Upper lobe of right lung (tissue), 1 donor: ENCODE measurements at regions not wholly inside any gene's neighbourhood (a gene's known extent, or its start where the extent isn't known, plus 50 kb on each side); places are given as distances from the start of the nearest gene placed in this dataset.
"Not testable (repeated sequence)": the region's sequence is repeated elsewhere in the genome, so short reads cannot be mapped to it uniquely, and the experiment has no call there.

Source experiments
- ATAC-seq: fragments of 200-7000 bp; cut with Tn5 transposase; one replicate; pipeline ENCODE4 v1.9.1; 2020; ENCODE audit warnings: mild to moderate bottlenecking, moderate library complexity
- DNase-seq: peaks from one replicate; pipeline ENCODE4 v3.0.0-alpha.2; 2020
- H3K27ac ChIP-seq: fragments of 200-600 bp; one replicate; pipeline ENCODE4 v1.8.0; 2022
- H3K27me3 ChIP-seq: fragments of 200-600 bp; one replicate; pipeline ENCODE4 v1.8.0; 2022; ENCODE audit warnings: mild to moderate bottlenecking
- H3K36me3 ChIP-seq: fragments of 200-600 bp; one replicate; pipeline ENCODE4 v1.8.0; 2022
- H3K4me1 ChIP-seq: fragments of 200-600 bp; one replicate; pipeline ENCODE4 v1.8.0; 2022
- H3K4me3 ChIP-seq: fragments of 200-600 bp; one replicate; pipeline ENCODE4 v1.8.0; 2022; ENCODE audit warnings: mild to moderate bottlenecking
- H3K9me3 ChIP-seq: fragments of 200-600 bp; one replicate; pipeline ENCODE4 v1.8.0; 2022
- CTCF ChIP-seq: fragments of 200-600 bp; IDR thresholded peaks from one replicate; pipeline ENCODE4 v1.8.0; 2022; ENCODE audit warnings: antibody characterized with exemption
- intact Hi-C: fragments of 100-400 bp; cut with DNase I; formaldehyde crosslinking; loops from one replicate; pipeline ENCODE4 v1.11.0; 2022
- donor health status: DM: no; HTN: yes; CAD: no; lungs with severe emphysema.

DNA sequence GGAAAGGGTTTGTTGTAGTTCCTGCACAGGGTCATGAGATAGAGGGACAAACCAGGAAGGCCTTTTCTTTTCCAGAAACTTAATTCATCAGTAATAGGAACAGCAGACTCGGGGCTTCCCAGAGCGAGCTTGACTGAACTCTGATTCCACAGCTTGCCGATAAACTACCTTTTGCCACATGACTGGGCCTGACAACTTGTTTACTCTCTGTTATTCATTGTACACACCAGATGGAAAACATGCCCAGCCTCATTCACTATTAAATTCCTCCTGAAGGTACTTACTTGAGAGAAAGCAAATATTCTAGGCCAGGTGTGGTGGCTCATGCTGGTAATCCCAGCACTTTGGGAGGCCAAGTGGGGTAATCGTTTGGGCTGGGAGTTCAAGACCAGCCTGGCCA is 77.1 kb upstream of the FGFR2 start:
- no peaks in the 10 kb centered on the region for H3K4me1 ChIP-seq
- H3K9me3 ChIP-seq: no peaks in the 10 kb centered on the region
- no peaks in the 10 kb centered on the region for H3K36me3 ChIP-seq
- no peak for DNase-seq
- H3K27ac ChIP-seq: no peak overlapping the region
- intact Hi-C loops: no loop called here
- ATAC-seq: no peak
- H3K4me3 ChIP-seq: no peak overlapping the region
- TF ChIP-seq CTCF: no peak
- no peaks in the 10 kb centered on the region for H3K27me3 ChIP-seq

DNA sequence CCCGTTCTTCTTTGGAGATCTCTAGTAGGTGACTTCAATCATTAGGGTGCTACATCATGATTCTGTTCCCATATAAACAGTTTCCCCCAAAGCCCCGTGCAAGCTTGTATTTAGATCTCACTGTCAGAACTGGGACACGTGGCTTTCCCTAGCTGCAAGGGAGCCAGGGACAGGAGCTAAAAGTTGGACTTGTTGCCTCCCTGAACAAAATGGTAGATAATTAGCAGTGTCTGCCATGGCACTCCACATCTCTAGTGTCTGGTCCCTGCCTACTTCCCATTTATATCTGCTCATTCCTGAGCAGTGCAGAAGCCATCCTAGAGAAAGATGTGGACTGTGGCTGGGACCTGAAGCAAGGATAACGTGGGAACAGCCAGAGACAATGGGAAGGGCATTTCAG is 76.6 kb upstream of the FGFR2 start:
- no peak for DNase-seq
- Histone ChIP-seq H3K4me1 (no peaks in the 10 kb centered on the region), H3K36me3 (no peaks in the 10 kb centered on the region), H3K27ac (no peak overlapping the region), H3K4me3 (no peak overlapping the region), H3K27me3 (no peaks in the 10 kb centered on the region), H3K9me3 (no peaks in the 10 kb centered on the region)
- intact Hi-C loops: no loop called here
- no peak for ATAC-seq
- no peak for TF ChIP-seq CTCF

DNA sequence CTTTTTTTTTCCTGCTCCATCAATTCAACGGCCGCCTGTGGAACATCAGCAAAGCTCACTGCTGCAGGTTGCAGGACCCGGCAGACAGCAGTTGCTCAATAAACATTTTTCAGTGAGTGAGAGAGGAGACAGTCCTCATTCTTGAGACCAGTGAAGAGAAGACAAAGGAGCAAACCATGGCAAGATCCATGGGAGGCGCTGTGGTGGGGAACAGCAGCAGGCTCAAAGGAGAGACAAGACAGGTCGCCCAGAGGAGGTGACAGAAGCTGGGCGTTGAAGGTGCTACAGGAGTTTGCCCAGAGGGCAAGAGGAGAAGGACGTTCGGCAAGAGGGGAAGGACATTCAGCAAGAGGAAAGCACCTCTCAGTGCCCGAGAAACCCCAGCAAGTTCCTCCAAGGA is 74.5 kb upstream of the FGFR2 start:
- H3K9me3 ChIP-seq: no peaks in the 10 kb centered on the region
- no peaks in the 10 kb centered on the region for H3K27me3 ChIP-seq
- intact Hi-C loops: no loop called here
- no peak overlapping the region for H3K4me3 ChIP-seq
- H3K36me3 ChIP-seq: no peaks in the 10 kb centered on the region
- H3K27ac ChIP-seq: no peak overlapping the region
- DNase-seq: no peak
- TF ChIP-seq CTCF: no peak
- H3K4me1 ChIP-seq: no peaks in the 10 kb centered on the region
- ATAC-seq: no peak

GRCh38 chr10:121669840-121670239 is 71.6 kb upstream of the FGFR2 start:
- H3K9me3 ChIP-seq, H3K36me3 ChIP-seq, intact Hi-C loops, DNase-seq, H3K4me1 ChIP-seq, H3K27me3 ChIP-seq, ATAC-seq, H3K27ac ChIP-seq, H3K4me3 ChIP-seq: not testable (repeated sequence)

- no peak for TF ChIP-seq CTCF
- no peaks in the 10 kb centered on the region for H3K4me1 ChIP-seq
- no peak for DNase-seq
- H3K4me3 ChIP-seq: no peak overlapping the region
- H3K36me3 ChIP-seq: no peaks in the 10 kb centered on the region
- no peaks in the 10 kb centered on the region for H3K27me3 ChIP-seq
- H3K9me3 ChIP-seq: no peaks in the 10 kb centered on the region
- intact Hi-C loops: no loop called here
- no peak for ATAC-seq
- no peak overlapping the region for H3K27ac ChIP-seq
Observed at GRCh38 chr10:121669028-121669374, 70.8 kb upstream of the FGFR2 start.

- DNase-seq (peak; percentile 69), ATAC-seq (peak; percentile 75)
- H3K4me3 ChIP-seq: no peak overlapping the region
- no peaks in the 10 kb centered on the region for H3K4me1 ChIP-seq
- H3K36me3 ChIP-seq: no peaks in the 10 kb centered on the region
- no peaks in the 10 kb centered on the region for H3K27me3 ChIP-seq
- no peaks in the 10 kb centered on the region for H3K9me3 ChIP-seq
- H3K27ac ChIP-seq: no peak overlapping the region
- intact Hi-C loops: no loop called here
- TF ChIP-seq CTCF: no peak
Observed at GRCh38 chr10:121668314-121669027, 70.2 kb upstream of the FGFR2 start.
